GM19372 (cell line): ENCODE measurements at regions not wholly inside any gene's neighbourhood (a gene's known extent, or its start where the extent isn't known, plus 50 kb on each side); places are given as distances from the start of the nearest gene placed in this dataset.

Experiments used
- ATAC-seq: cut with Tn5 transposase; IDR thresholded peaks from one replicate; pipeline ENCODE4 v1.9.1; 2021; ENCODE audit warnings: mild to moderate bottlenecking, low read depth, moderate library complexity; ENCODE audit not compliant: unreplicated experiment

GRCh38 chr2:33788044-33788443 is 188.9 kb upstream of the FAM98A start:
- ATAC-seq, result no peak

GRCh38 chr2:33786881-33787280 is 187.8 kb upstream of the FAM98A start:
- no peak for ATAC-seq

- ATAC-seq, result peak; percentile 85
Measured at GRCh38 chr2:33785201-33786106, 186.4 kb upstream of the FAM98A start.

- ATAC-seq, result no peak
Measured at GRCh38 chr2:33784488-33784887, 185.4 kb upstream of the FAM98A start.

- no peak for ATAC-seq
Measured at GRCh38 chr2:33782395-33783230, 183.5 kb upstream of the FAM98A start.

GRCh38 chr2:33777786-33778185 is 178.7 kb upstream of the FAM98A start:
- no peak for ATAC-seq

GRCh38 chr2:33775306-33775705 is 176.2 kb upstream of the FAM98A start:
- ATAC-seq, result no peak

- no peak for ATAC-seq
Measured at GRCh38 chr2:33770023-33770422, 170.9 kb upstream of the FAM98A start.

GRCh38 chr2:33766175-33766574 is 167.1 kb upstream of the FAM98A start:
- ATAC-seq, result no peak

- ATAC-seq, result no peak
Measured at GRCh38 chr2:33765122-33765521, 166.0 kb upstream of the FAM98A start.

- no peak for ATAC-seq
Measured at GRCh38 chr2:33764551-33764950, 165.5 kb upstream of the FAM98A start.

- ATAC-seq, result no peak
Measured at GRCh38 chr2:33763671-33764310, 164.7 kb upstream of the FAM98A start.

- no peak for ATAC-seq
Measured at GRCh38 chr2:33762636-33763035, 163.5 kb upstream of the FAM98A start.

- ATAC-seq, result no peak
Measured at GRCh38 chr2:33746208-33746800, 147.2 kb upstream of the FAM98A start.

GRCh38 chr2:33735096-33735495 is 136.0 kb upstream of the FAM98A start:
- no peak for ATAC-seq

- no peak for ATAC-seq
Measured at GRCh38 chr2:33730804-33731203, 131.7 kb upstream of the FAM98A start.

- no peak for ATAC-seq
Measured at GRCh38 chr2:33730193-33730592, 131.1 kb upstream of the FAM98A start.

GRCh38 chr2:33729353-33729752 is 130.3 kb upstream of the FAM98A start:
- no peak for ATAC-seq

- no peak for ATAC-seq
Measured at GRCh38 chr2:33728106-33728505, 129.0 kb upstream of the FAM98A start.

- ATAC-seq, result no peak
Measured at GRCh38 chr2:33727361-33728032, 128.4 kb upstream of the FAM98A start.
